A549 (cell line): ENCODE measurements at regions not wholly inside any gene's neighbourhood (a gene's known extent, or its start where the extent isn't known, plus 50 kb on each side); places are given as distances from the start of the nearest gene placed in this dataset.

Experiments
- ATAC-seq, 2 experiments: fragments of 200-7000 bp in 1 of 2; fragments of >200 bp in 1 of 2; cut with Nextera tagmentation in 1 of 2; cut with Tn5 transposase in 1 of 2; 3 replicates each; pipeline versions ENCODE4 v1.8.0 to v1.9.1; 2018 to 2020; ENCODE audit warnings: mild to moderate bottlenecking in 1 of 2, moderate library complexity in 1 of 2
- CTCF ChIA-PET: fragments of 300-600 bp; sonication (Branson Sonifier 250); formaldehyde crosslinking; extraction: SDS; loops from one replicate; lab custom pipeline; 2021; ENCODE audit warnings: antibody characterized with exemption, inconsistent platforms; lab: Yijun Ruan, JAX
- POLR2A ChIA-PET: fragments of 350-600 bp; formaldehyde crosslinking; extraction: SDS; loops from one replicate; lab custom pipeline; 2021; ENCODE audit warnings: antibody characterized with exemption, inconsistent platforms; lab: Yijun Ruan, JAX
- DNase-seq, 2 experiments: peaks; one replicate each; pipeline versions ENCODE4 v3.0.0 to v3.0.0-alpha.2; 2011 to 2016; ENCODE audit warnings: low read depth in 1 of 2, low spot score in 1 of 2
- FAIRE-seq: peaks from 2 replicates; lab custom pipeline; 2011; peaks lifted over from hg19 to GRCh38; lab: Jason Lieb, UNC
- H3K27ac ChIP-seq, 2 experiments: fragments of >200 bp; sonication (Bioruptor Twin); formaldehyde crosslinking; 3 replicates each; pipeline ENCODE4 v1.5.1; 2016 to 2017
- H3K4me1 ChIP-seq: fragments of >200 bp; sonication (Bioruptor Twin); formaldehyde crosslinking; 3 replicates; pipeline ENCODE4 v1.6.1; 2016
- H3K4me2 ChIP-seq: fragments of >200 bp; sonication (Bioruptor Twin); formaldehyde crosslinking; 3 replicates; pipeline ENCODE4 v1.6.1; 2016
- H3K4me3 ChIP-seq: fragments of >200 bp; sonication (Bioruptor Twin); formaldehyde crosslinking; 3 replicates; pipeline ENCODE4 v1.5.1; 2016
- H3K9me3 ChIP-seq: fragments of >200 bp; sonication (Bioruptor Twin); formaldehyde crosslinking; 3 replicates; pipeline ENCODE4 v1.6.1; 2016
- BHLHE40 ChIP-seq: IDR thresholded peaks from 2 replicates; pipeline ENCODE4 v1.6.1; 2012; ENCODE audit warnings: low read depth, low read length, inconsistent platforms
- CBX2 ChIP-seq: fragments of 200-600 bp; sonication (generic); IDR thresholded peaks from 2 replicates; pipeline ENCODE4 v1.6.1; 2016; ENCODE audit warnings: low read depth, mild to moderate bottlenecking, borderline replicate concordance
- CEBPB ChIP-seq, 2 experiments: fragments of >200 bp in 1 of 2; sonication (Bioruptor Twin) in 1 of 2; formaldehyde crosslinking in 1 of 2; IDR thresholded peaks; 2 replicates each; pipeline ENCODE4 v1.6.1; 2012 to 2016
- CHD4 ChIP-seq: fragments of 200-600 bp; sonication (generic); IDR thresholded peaks from 2 replicates; pipeline ENCODE4 v1.6.1; 2016; ENCODE audit warnings: antibody characterized with exemption, mild to moderate bottlenecking, borderline replicate concordance
- ESRRA ChIP-seq: fragments of 150-350 bp; IDR thresholded peaks from 2 replicates; pipeline ENCODE4 v1.6.1; 2014; ENCODE audit warnings: mild to moderate bottlenecking, low read length, borderline replicate concordance
- FOSL2 ChIP-seq, 2 experiments: fragments of 450-650 bp in 1 of 2; fragments of >200 bp in 1 of 2; sonication (Bioruptor Twin) in 1 of 2; formaldehyde crosslinking; IDR thresholded peaks; 2 replicates each; pipeline versions ENCODE4 v1.5.0 to v1.6.1; 2016 to 2020; ENCODE audit warnings: mild to moderate bottlenecking in 1 of 2, moderate library complexity in 1 of 2
- HOXA7 ChIP-seq: fragments of 250-450 bp; sonication (Bioruptor Pico); IDR thresholded peaks from 2 replicates; pipeline ENCODE4 v1.5.0; 2020; ENCODE audit warnings: mild to moderate bottlenecking, moderate library complexity
- HOXB5 ChIP-seq: fragments of 250-450 bp; sonication (Bioruptor Pico); IDR thresholded peaks from 2 replicates; pipeline ENCODE4 v1.5.0; 2020; ENCODE audit warnings: mild to moderate bottlenecking, moderate library complexity
- JUN ChIP-seq, 2 experiments: fragments of >200 bp; sonication (Bioruptor Twin); formaldehyde crosslinking; IDR thresholded peaks; 2 replicates in 1 of 2; 3 replicates in 1 of 2; pipeline ENCODE4 v1.6.1; 2016 to 2017
- KDM5A ChIP-seq: fragments of 200-600 bp; sonication (generic); IDR thresholded peaks from 2 replicates; pipeline ENCODE4 v1.6.1; 2016; ENCODE audit warnings: antibody characterized with exemption, mild to moderate bottlenecking
- MAZ ChIP-seq: fragments of 150-350 bp; IDR thresholded peaks from 2 replicates; pipeline ENCODE4 v1.6.1; 2014; ENCODE audit warnings: antibody characterized with exemption, low read depth, low read length, borderline replicate concordance
- MYC ChIP-seq: IDR thresholded peaks from 2 replicates; pipeline ENCODE4 v1.6.1; 2012; ENCODE audit warnings: mild to moderate bottlenecking, inconsistent platforms, low read length, improper control_type of control experiment, borderline replicate concordance
- NPAS2 ChIP-seq: fragments of 250-450 bp; sonication (Bioruptor Pico); IDR thresholded peaks from 2 replicates; pipeline ENCODE4 v1.8.0; 2022; ENCODE audit warnings: mild to moderate bottlenecking, moderate library complexity, borderline replicate concordance
- POLR2A ChIP-seq: IDR thresholded peaks from 2 replicates; pipeline ENCODE4 v1.6.1; 2012; ENCODE audit warnings: mild to moderate bottlenecking, low read length
- POLR2AphosphoS2 ChIP-seq: conservative IDR thresholded peaks from 2 replicates; pipeline ENCODE4 v1.6.1; 2012; ENCODE audit warnings: low read length, improper control_type of control experiment, inconsistent platforms
- SREBF2 ChIP-seq: fragments of 450-650 bp; IDR thresholded peaks from 2 replicates; pipeline ENCODE4 v1.6.1; 2014; ENCODE audit warnings: mild to moderate bottlenecking, moderate library complexity
- TP53 ChIP-seq: fragments of 250-450 bp; sonication (Bioruptor Pico); IDR thresholded peaks from 2 replicates; pipeline ENCODE4 v1.5.0; 2021; ENCODE audit warnings: mild to moderate bottlenecking, moderate library complexity
- ZNF302 ChIP-seq: fragments of 250-450 bp; sonication (Bioruptor Pico); IDR thresholded peaks from 2 replicates; pipeline ENCODE4 v1.9.0; 2021; ENCODE audit warnings: inconsistent platforms, mild to moderate bottlenecking, moderate library complexity
- ZSCAN20 ChIP-seq: fragments of 250-450 bp; sonication (Bioruptor Pico); IDR thresholded peaks from 2 replicates; pipeline ENCODE4 v1.8.0; 2022; ENCODE audit warnings: mild to moderate bottlenecking, moderate library complexity
- WGBS: methylation state at CpG from one replicate; pipeline ENCODE4 v1.1.6; 2017; ENCODE audit errors: missing lambda C conversion rate; 5-methylcytosine and 5-hydroxymethylcytosine counted together
- TF ChIP-seq, protein P1 (sequence below): IDR thresholded peaks from 2 replicates; pipeline ENCODE4 v1.6.1; 2012
- TF ChIP-seq, protein P2 (sequence below): fragments of 250-450 bp; sonication (Bioruptor Pico); IDR thresholded peaks from 2 replicates; pipeline ENCODE4 v1.5.0; 2020; ENCODE audit warnings: low read depth, mild to moderate bottlenecking, moderate library complexity

GRCh38 chr1:99465176-99465900 lies 180.6 kb upstream of the PALMD start:
- H3K4me1 ChIP-seq, result peaks cover 10% of the 10 kb centered on the region; the same call in 1 of the 3 replicates
- no peak overlapping the region for H3K4me3 ChIP-seq
- FAIRE-seq (no peak), DNase-seq (no peak), ATAC-seq (peak; percentile 50 to 64; a peak in 4 of 6 replicates)
- H3K4me2 ChIP-seq, result peak overlapping the region; percentile 19; the same call in 1 of the 3 replicates
- 20% methylated on average over 3 of the region's 3 CpGs for WGBS
- ChIA-PET POLR2A (no interaction called here), CTCF (interaction anchor here (1.5 kb wide), 1 partner anchor 17 kb away, joined by 4 read pairs; no protein-coding TSS in a partner anchor)
- H3K27ac ChIP-seq, result no peak overlapping the region
- H3K9me3 ChIP-seq, result no peaks in the 10 kb centered on the region
- TF ChIP-seq FOSL2 (IDR thresholded peaks at IDR 0.05), result no peak
- TF ChIP-seq FOSL2 (CRISPR knock-in tag; IDR thresholded peaks at IDR 0.05), result 0 out of 2 replicates have a peak, but pooled peaks have one; percentile 20
- TF ChIP-seq ZNF302 (CRISPR knock-in tag), result no peak

DNA sequence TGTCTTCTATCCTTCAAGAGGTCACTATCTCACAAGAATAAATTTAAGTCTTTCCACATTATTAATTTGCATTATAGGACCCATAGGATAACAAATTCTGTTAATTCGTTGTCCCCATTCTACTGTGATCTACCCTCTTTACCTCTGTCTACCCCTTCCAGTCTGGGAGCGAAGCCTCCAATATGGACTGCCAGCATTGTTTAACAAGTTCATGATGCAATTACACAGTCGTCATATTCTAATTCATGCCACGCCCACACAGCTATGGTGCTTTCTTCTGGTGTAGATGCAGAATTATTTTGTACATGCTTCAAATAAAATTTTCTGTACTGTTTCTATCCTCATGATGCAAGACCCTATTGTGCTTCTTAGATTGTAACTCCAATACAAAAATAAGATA lies 178.3 kb upstream of the PALMD start:
- H3K4me1 ChIP-seq, result peaks cover 10% of the 10 kb centered on the region; the same call in 1 of the 3 replicates
- WGBS, result 51% methylated on average over 4 of the region's 4 CpGs
- CTCF ChIA-PET, result interaction anchor here (1.5 kb wide), 1 partner anchor 15 kb away, joined by 4 read pairs; no protein-coding TSS in a partner anchor
- no peak overlapping the region for H3K27ac ChIP-seq
- FAIRE-seq (no peak), DNase-seq (no peak), ATAC-seq (no peak)
- H3K9me3 ChIP-seq, result no peaks in the 10 kb centered on the region
- POLR2A ChIA-PET, result no interaction called here
- H3K4me2 ChIP-seq, result no peak overlapping the region
- no peak overlapping the region for H3K4me3 ChIP-seq
- TF ChIP-seq MAZ, result no peak
- TF ChIP-seq POLR2A, result no peak
- TF ChIP-seq TP53 (CRISPR knock-in tag), result no peak
- no peak for TF ChIP-seq MYC
- TF ChIP-seq JUN (IDR thresholded peaks at IDR 0.05), result no peak
- no peak for TF ChIP-seq KDM5A

GRCh38 chr1:99469550-99469971 lies 176.4 kb upstream of the PALMD start:
- DNase-seq, result no peak
- ATAC-seq, result no peak
- ChIA-PET POLR2A (no interaction called here), CTCF (no interaction called here)
- no peak overlapping the region for H3K27ac ChIP-seq
- no peak overlapping the region for H3K4me3 ChIP-seq
- 30% methylated on average over 2 of the region's 2 CpGs for WGBS
- TF ChIP-seq HOXB5 (CRISPR knock-in tag) (no peak), ZSCAN20 (CRISPR knock-in tag) (no peak), CHD4 (no peak), BHLHE40 (no peak), ESRRA (no peak), POLR2A (no peak), SREBF2 (no peak), NPAS2 (CRISPR knock-in tag) (no peak), MYC (no peak), POLR2AphosphoS2 (no peak), HOXA7 (no peak), CEBPB (IDR thresholded peaks at IDR 0.05) (no peak), CBX2 (no peak)
- TF ChIP-seq, protein P1, sequence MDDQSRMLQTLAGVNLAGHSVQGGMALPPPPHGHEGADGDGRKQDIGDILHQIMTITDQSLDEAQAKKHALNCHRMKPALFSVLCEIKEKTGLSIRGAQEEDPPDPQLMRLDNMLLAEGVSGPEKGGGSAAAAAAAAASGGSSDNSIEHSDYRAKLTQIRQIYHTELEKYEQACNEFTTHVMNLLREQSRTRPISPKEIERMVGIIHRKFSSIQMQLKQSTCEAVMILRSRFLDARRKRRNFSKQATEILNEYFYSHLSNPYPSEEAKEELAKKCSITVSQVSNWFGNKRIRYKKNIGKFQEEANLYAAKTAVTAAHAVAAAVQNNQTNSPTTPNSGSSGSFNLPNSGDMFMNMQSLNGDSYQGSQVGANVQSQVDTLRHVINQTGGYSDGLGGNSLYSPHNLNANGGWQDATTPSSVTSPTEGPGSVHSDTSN, result no peak
- TF ChIP-seq, protein P2, sequence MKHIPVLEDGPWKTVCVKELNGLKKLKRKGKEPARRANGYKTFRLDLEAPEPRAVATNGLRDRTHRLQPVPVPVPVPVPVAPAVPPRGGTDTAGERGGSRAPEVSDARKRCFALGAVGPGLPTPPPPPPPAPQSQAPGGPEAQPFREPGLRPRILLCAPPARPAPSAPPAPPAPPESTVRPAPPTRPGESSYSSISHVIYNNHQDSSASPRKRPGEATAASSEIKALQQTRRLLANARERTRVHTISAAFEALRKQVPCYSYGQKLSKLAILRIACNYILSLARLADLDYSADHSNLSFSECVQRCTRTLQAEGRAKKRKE, result no peak
- H3K4me2 ChIP-seq, result no peak overlapping the region
- peaks cover 10% of the 10 kb centered on the region; the same call in 1 of the 3 replicates for H3K4me1 ChIP-seq
- H3K9me3 ChIP-seq, result no peaks in the 10 kb centered on the region
- no peak for FAIRE-seq
